Activated CD8-positive, alpha-beta memory T cell treated with anti-CD3 and anti-CD28 coated beads for 48 hours (primary cell): ENCODE measurements at regions not wholly inside any gene's neighbourhood (a gene's known extent, or its start where the extent isn't known, plus 50 kb on each side); places are given as distances from the start of the nearest gene placed in this dataset.
"Not testable (repeated sequence)": the region's sequence is repeated elsewhere in the genome, so short reads cannot be mapped to it uniquely, and the experiment has no call there.

Experiments
- DNase-seq, 3 experiments: peaks; one replicate each; pipeline ENCODE4 v3.0.0-alpha.2; 2020; ENCODE audit warnings: low read depth in 2 of 3, low spot score in 2 of 3

GRCh38 chr3:56927855-56928254 is 126.1 kb upstream of the ARHGEF3 start:
- DNase-seq: no peak

DNA sequence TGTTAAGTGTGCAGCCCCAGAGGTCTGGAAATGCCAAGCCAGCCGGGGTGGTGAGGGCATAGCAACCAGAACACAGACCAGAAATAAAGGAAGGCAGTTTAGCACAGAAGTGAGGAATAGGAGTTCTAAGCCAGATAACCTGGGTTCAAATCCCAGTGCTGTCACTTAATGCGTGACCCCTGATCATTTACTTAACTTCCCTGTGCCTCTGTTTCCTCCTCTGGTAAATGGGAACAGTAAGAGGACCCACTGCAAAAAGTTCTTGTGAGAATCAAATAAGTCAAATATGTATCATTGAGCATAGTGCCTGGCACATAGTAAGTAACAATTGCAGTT is 125.2 kb upstream of the ARHGEF3 start:
- no peak for DNase-seq

- DNase-seq: no peak
Measured at GRCh38 chr3:56926243-56926946, 124.6 kb upstream of the ARHGEF3 start.

DNA sequence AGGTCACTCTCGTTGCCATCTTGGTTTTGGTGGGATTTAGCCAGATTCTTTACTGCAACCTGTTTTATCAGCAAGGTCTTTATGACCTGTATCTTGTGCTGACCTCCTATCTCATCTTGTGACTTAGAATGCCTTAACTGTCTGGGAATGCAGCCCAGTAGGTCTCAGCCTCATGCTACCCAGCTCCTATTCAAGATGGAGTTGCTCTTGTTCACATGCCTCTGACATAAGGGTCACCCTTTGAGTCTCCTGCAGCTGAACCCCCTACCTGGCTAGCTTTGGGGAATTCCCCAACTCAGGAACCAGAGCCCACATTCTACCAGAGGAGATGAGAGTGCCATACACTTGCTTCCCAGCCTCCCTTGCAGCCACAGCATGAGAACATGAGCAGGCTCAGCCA is 123.0 kb upstream of the ARHGEF3 start:
- not testable (repeated sequence) for DNase-seq

DNA sequence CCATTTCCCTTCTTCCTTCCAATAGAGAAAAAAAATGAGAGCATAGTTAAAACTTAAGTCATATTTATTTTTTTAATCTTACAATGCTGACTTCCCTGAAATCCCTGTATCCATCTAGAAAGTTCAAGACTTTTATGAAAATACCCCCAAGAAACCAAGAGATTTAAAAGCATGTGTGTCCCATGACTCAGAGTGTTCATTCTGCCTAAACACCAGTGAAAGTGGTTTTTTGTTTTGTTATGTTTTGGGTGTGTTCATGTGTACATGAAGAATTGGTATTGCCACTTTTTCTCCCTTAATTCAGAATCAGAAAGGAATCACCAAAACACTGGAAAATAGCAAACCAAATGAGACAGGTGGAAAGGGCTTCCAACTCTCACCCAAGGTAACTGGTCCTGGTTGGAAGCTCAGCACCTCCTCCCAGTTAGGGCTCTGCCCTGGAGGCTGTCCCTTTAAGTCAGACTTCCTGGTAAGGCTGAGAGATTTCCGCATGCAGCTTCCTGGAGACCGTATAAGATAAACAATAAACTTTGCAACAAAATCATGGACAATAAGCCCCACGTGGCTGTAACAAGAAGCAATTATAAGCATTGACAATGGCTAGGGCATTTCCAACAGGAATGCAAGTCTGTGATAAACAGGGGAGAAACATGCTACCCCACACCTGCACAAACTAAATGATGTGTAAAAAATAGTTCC is 121.9 kb upstream of the ARHGEF3 start:
- DNase-seq: no peak

GRCh38 chr3:56921573-56922453 is 120.1 kb upstream of the ARHGEF3 start:
- no peak for DNase-seq

GRCh38 chr3:56919797-56920195 is 118.0 kb upstream of the ARHGEF3 start:
- no peak for DNase-seq

DNA sequence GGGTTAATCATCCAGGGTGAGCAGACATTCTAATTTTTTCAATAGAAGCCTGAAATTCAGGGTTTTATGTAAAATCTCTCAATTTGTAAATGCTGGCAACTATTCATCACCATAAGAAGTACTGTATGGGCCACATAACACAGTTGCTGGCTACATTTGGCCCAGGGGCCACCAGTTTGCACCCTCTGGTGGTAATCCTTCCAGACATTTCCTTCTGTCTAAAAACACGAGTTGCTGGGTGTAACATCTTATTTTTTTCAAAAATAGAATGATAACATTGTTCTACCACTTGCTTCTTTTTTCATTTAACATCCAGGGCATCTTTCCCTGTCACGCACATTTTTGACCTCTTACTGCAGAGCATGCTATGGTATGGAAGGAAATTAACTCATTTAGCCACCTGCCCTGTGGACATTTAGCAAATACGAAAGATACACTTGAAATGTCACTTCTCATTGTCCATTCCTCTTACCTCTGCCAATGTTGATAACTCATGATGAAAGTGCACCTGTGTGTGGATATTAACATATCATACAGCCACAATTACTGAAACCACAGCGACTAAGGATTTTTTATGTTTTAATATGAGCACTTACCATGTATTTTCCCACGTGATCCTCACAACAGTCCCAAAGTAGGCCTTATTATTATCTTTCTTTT is 117.5 kb upstream of the ARHGEF3 start:
- DNase-seq: no peak

- peak in 2 of 3 experiments; percentile 34 to 42 for DNase-seq
Measured at GRCh38 chr3:56918111-56918568, 116.4 kb upstream of the ARHGEF3 start.

GRCh38 chr3:56917361-56918110 is 115.8 kb upstream of the ARHGEF3 start:
- no peak for DNase-seq

DNA sequence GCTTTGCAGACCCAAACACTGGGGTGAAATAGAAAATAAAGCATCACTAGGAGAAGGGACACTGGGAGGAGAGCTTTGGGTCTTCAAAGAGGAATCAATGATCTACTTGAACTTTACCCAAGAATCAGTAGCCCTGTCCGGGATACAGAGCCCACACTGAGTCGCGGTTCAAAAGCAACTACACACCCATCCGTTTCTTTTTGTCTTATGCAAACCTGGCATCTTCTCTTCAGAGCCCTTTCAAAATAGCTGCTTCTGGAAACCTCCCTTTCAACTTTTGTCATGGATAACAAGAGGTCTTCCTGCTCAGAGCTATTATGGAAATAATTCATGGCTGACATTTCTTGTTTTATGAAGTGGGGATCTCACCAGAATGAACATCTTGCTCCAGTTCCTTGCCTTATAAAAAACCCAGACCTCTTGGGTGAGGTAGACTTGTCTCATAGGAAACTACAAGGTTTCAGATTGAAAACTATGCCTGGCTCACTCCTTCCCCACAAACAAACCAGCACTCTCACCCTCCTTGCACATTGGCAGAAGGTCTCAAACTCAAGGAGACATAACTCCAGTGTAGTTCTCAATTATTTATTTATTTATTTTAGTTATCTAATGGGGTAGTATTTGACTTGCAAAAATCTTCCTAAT is 115.1 kb upstream of the ARHGEF3 start:
- DNase-seq: no peak

- peak; percentile 25 to 54 (median 47) for DNase-seq
Measured at GRCh38 chr3:56915966-56916586, 114.3 kb upstream of the ARHGEF3 start.

DNA sequence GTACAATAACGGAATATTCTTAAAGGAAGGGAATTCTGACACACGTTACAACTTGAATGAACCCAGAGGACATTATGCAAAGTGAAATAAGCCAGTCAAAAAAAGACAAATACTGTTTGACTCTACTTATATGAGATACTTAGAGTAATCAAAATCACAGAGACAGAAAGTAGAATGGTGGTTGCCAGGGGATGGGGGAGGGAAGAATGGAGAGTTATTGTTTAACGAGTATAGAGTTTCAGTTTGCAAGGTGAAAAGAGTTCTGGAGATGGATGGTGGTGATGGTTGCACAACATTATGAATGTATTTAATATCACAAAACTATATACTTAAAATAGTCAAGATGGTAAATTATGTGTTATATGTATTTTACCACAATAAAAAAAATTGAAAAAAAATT is 112.9 kb upstream of the ARHGEF3 start:
- no peak for DNase-seq

DNA sequence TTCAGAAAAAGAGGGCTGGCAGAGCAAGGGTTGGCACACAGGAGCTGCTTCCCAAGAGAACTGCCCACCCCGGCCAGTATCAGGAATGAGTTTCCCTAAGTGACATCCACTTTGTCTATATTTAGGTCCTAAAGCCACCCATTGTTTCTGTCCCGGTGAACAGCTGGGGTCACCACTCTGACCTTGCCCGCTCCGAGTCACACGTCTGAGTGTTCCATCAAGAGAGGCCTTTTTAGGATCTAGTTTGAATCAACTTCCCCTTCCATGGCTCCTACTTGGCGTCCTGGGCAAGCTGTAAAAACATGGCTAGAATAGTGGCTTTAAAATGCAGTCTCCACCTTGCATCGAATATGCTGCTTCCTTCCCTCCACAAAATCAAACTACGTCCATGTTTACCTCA is 109.6 kb upstream of the ARHGEF3 start:
- no peak for DNase-seq

GRCh38 chr3:56909349-56909748 is 107.6 kb upstream of the ARHGEF3 start:
- no peak for DNase-seq

- DNase-seq: no peak
Measured at GRCh38 chr3:56908004-56908403, 106.3 kb upstream of the ARHGEF3 start.

- no peak for DNase-seq
Measured at GRCh38 chr3:56904552-56905215, 102.9 kb upstream of the ARHGEF3 start.

DNA sequence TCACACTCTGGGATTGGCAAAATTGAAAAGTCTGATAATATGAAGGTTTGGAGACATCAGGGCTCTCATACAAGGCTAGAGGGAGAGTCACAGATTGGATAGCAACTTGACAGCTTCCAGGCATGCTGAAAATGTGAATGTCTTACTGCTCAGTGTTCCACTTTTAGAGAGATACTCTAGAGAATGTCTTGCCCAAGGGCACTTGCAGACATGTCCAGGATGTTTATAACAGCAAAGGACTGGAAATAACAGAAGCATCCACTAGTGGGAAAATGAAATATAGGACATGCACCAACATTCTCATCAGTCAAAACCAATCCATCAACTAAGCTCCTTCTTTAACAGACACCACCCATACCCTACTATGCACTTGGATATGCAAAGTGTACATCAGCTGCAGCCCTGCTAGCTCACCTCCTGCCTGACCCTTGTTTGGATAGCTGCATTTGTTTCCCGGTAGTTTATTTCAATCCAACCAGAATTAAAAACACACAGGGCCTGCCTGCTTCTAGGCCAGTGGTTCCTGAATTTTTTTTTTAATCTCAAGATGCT is 101.6 kb upstream of the ARHGEF3 start:
- DNase-seq: no peak
